ENCODE measurements at regions not wholly inside any gene's neighbourhood (a gene's known extent, or its start where the extent isn't known, plus 50 kb on each side); places are given as distances from the start of the nearest gene placed in this dataset.

- DNase-seq: no peak
- Mint-ChIP-seq H3K27ac (no peak overlapping the region), H3K27me3 (ENCODE audit: low read depth in 3 of 3) (no peaks in the 10 kb centered on the region), H3K4me3 (no peak overlapping the region), H3K36me3 (no peaks in the 10 kb centered on the region), H3K9me3 (peaks cover 4 to 33% (median 9%) of the 10 kb centered on the region in 6 donors), H3K4me1 (no peaks in the 10 kb centered on the region)
Measured at GRCh38 chr4:173855015-173855414, 325.0 kb upstream of the HAND2 start.

GRCh38 chr4:173852775-173853174 lies 322.7 kb upstream of the HAND2 start:
- Mint-ChIP-seq H3K4me3 (no peak overlapping the region), H3K27ac (no peak overlapping the region), H3K36me3 (no peaks in the 10 kb centered on the region), H3K9me3 (peaks cover under 1 to 15% (median 6%) of the 10 kb centered on the region in 6 donors), H3K4me1 (no peaks in the 10 kb centered on the region), H3K27me3 (ENCODE audit: low read depth in 3 of 3) (no peaks in the 10 kb centered on the region)
- no peak for DNase-seq

DNA sequence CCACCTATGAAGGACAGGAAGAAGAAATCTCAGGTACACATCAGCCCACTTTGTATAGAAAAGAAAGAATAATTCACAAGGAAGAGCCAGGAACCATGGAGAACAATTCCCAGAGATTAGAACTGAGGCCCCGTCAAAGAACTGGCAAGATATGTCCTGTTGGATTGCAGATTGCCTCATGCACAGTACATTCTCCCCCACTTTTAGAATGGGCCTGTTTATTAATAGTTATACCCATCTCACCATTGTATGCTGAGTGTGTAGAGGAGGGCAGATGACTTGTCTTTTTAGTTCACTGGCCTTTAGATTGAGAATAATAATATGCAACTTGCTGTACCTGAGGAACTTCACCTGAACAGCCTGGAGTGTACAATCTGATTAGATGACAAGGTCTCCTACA lies 315.6 kb upstream of the HAND2 start:
- H3K9me3 Mint-ChIP-seq: peaks cover 6 to 25% (median 11%) of the 10 kb centered on the region in 6 donors
- H3K27me3 Mint-ChIP-seq (ENCODE audit: low read depth in 3 of 3): peaks cover 0 to 2% (median 0%) of the 10 kb centered on the region in 3 donors
- no peak overlapping the region for H3K27ac Mint-ChIP-seq
- H3K4me3 Mint-ChIP-seq: no peak overlapping the region
- H3K4me1 Mint-ChIP-seq: no peaks in the 10 kb centered on the region
- no peak for DNase-seq
- peaks cover 0 to 3% (median 0%) of the 10 kb centered on the region in 3 donors for H3K36me3 Mint-ChIP-seq

- no peak for DNase-seq
- Mint-ChIP-seq H3K27me3 (ENCODE audit: low read depth in 3 of 3) (peaks cover 0 to 2% (median 0%) of the 10 kb centered on the region in 3 donors), H3K4me1 (no peaks in the 10 kb centered on the region), H3K9me3 (peaks cover 0 to 21% (median 10%) of the 10 kb centered on the region in 6 donors), H3K36me3 (peaks cover 0 to 3% (median 0%) of the 10 kb centered on the region in 3 donors), H3K4me3 (no peak overlapping the region), H3K27ac (no peak overlapping the region)
Measured at GRCh38 chr4:173839865-173840264, 309.8 kb upstream of the HAND2 start.

- DNase-seq: no peak
- H3K36me3 Mint-ChIP-seq: peaks cover 0 to 3% (median 0%) of the 10 kb centered on the region in 3 donors
Measured at GRCh38 chr4:173837517-173837916, 307.5 kb upstream of the HAND2 start.

DNA sequence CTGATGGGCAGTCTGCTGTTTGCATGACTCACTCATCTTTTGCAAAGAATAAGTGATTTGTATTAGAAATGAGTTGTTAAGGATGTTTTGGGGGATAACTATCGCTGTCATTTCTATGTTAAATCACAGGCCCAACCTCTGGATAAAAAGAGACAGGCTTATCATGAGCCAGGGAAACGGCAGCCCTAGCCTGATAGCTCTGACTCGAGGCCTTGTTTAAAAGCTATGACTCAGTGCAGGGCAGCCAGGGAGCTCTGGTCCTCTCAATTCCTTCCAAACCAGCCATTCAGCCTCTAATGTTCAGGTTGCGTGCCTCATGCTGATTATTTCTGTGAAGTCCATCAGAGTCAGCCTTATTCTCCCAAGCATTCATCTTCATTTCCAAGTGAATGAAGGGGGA lies 305.9 kb upstream of the HAND2 start:
- H3K4me1 Mint-ChIP-seq: no peaks in the 10 kb centered on the region
- H3K4me3 Mint-ChIP-seq: no peak overlapping the region
- H3K36me3 Mint-ChIP-seq: no peaks in the 10 kb centered on the region
- no peak for DNase-seq
- no peak overlapping the region for H3K27ac Mint-ChIP-seq
- peaks cover 0 to 1% (median 0%) of the 10 kb centered on the region in 3 donors for H3K27me3 Mint-ChIP-seq (ENCODE audit: low read depth in 3 of 3)
- H3K9me3 Mint-ChIP-seq: peaks cover 0 to 6% (median 2%) of the 10 kb centered on the region in 6 donors

More at GRCh38 chr4:173837517-173837916, 307.5 kb upstream of the HAND2 start:
- H3K4me1 Mint-ChIP-seq: no peaks in the 10 kb centered on the region
- H3K27ac Mint-ChIP-seq: no peak overlapping the region
- H3K4me3 Mint-ChIP-seq: no peak overlapping the region
- H3K9me3 Mint-ChIP-seq: peaks cover 0 to 7% (median under 1%) of the 10 kb centered on the region in 6 donors
- H3K27me3 Mint-ChIP-seq (ENCODE audit: low read depth in 3 of 3): peaks cover 0 to 1% (median 0%) of the 10 kb centered on the region in 3 donors

- H3K27ac Mint-ChIP-seq: no peak overlapping the region
- H3K36me3 Mint-ChIP-seq: no peaks in the 10 kb centered on the region
- no peak for DNase-seq
- no peaks in the 10 kb centered on the region for H3K4me1 Mint-ChIP-seq
- no peak overlapping the region for H3K4me3 Mint-ChIP-seq
- H3K9me3 Mint-ChIP-seq: peaks cover 0 to 9% (median 4%) of the 10 kb centered on the region in 6 donors
- H3K27me3 Mint-ChIP-seq (ENCODE audit: low read depth in 3 of 3): peaks cover 0 to 1% (median 0%) of the 10 kb centered on the region in 3 donors
Measured at GRCh38 chr4:173834151-173834550, 304.1 kb upstream of the HAND2 start.

DNA sequence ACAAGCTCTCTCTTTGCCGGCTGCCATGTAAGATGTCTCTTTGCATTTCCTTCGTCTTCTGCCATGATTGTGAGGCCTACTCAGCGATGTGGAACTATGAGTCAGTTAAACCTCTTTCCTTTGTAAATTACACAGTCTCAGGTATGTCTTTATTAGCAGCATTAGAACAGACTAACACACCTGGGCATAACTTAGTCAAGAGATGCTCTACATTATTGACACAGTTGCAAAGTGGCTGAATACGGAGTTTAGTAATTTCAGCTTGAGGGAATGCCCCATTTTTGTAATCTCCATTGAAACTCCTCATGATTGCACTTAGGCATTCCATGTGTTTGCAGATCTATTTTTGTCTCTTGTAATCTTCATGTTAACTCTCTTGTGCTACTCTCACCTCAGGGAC lies 299.5 kb upstream of the HAND2 start:
- no peaks in the 10 kb centered on the region for H3K4me1 Mint-ChIP-seq
- no peak overlapping the region for H3K4me3 Mint-ChIP-seq

GRCh38 chr4:173827707-173828106 lies 297.7 kb upstream of the HAND2 start:
- Mint-ChIP-seq H3K4me1 (no peaks in the 10 kb centered on the region), H3K36me3 (no peaks in the 10 kb centered on the region), H3K27ac (no peak overlapping the region), H3K9me3 (peaks cover 0 to 9% (median 5%) of the 10 kb centered on the region in 6 donors), H3K27me3 (ENCODE audit: low read depth in 3 of 3) (no peaks in the 10 kb centered on the region), H3K4me3 (no peak overlapping the region)
- DNase-seq: no peak

More for the DNA sequence above, 299.5 kb upstream of the HAND2 start:
- H3K27ac Mint-ChIP-seq: no peak overlapping the region
- peaks cover 0 to 1% (median 0%) of the 10 kb centered on the region in 3 donors for H3K27me3 Mint-ChIP-seq (ENCODE audit: low read depth in 3 of 3)
- no peak for DNase-seq
- no peaks in the 10 kb centered on the region for H3K36me3 Mint-ChIP-seq
- H3K9me3 Mint-ChIP-seq: peaks cover 0 to 6% (median 4%) of the 10 kb centered on the region in 6 donors

DNA sequence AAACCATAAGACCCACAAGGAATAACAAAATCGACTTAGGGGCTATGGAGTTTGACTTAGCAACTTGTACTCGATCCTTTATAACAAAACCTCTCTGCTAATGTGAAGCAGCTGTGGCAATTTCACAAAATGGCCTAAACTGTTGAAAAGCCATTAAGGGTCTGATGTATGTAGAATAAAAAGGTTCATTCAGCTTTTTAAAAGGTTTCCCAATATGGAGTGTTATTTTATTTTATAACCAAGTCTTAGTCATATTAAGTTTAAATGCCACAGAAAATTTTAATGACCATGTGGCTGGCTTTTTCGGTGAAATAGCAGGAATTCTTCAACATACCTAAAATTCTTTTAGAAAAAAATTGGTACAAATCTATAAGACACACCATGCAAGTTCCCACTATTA lies 291.8 kb upstream of the HAND2 start:
- Mint-ChIP-seq H3K36me3 (no peaks in the 10 kb centered on the region), H3K9me3 (peaks cover 0 to 9% (median 0%) of the 10 kb centered on the region in 6 donors), H3K27ac (no peak overlapping the region), H3K4me1 (no peaks in the 10 kb centered on the region), H3K27me3 (ENCODE audit: low read depth in 3 of 3) (peaks cover 0 to 2% (median 0%) of the 10 kb centered on the region in 3 donors), H3K4me3 (no peak overlapping the region)
- DNase-seq: no peak

DNA sequence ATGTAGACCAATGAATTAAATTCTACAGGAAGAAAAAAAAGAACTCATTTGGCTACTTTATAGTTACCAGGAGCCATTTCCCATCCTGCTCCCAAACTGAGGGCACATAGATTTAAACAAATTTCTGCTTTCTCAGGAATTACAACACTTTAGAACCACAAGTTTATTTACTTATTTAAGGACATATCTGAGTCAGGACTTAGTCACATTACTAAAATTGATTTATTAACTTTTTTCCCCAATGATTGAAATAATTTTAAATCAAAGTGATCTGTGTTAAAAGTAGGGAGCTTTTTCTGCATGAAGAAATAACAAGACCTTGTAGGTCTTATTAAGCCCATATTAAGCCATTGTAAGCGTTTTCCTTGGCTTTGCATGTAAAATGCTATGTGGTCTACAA lies 291.0 kb upstream of the HAND2 start:
- Mint-ChIP-seq H3K36me3 (no peaks in the 10 kb centered on the region), H3K27me3 (ENCODE audit: low read depth in 3 of 3) (peaks cover 0 to 2% (median 0%) of the 10 kb centered on the region in 3 donors), H3K27ac (no peak overlapping the region), H3K4me1 (no peaks in the 10 kb centered on the region), H3K9me3 (peaks cover 0 to 9% (median 3%) of the 10 kb centered on the region in 6 donors), H3K4me3 (no peak overlapping the region)
- no peak for DNase-seq

- no peak overlapping the region for H3K4me3 Mint-ChIP-seq
- peaks cover 0 to 12% (median 3%) of the 10 kb centered on the region in 6 donors for H3K9me3 Mint-ChIP-seq
- H3K36me3 Mint-ChIP-seq: no peaks in the 10 kb centered on the region
- no peak for DNase-seq
- H3K4me1 Mint-ChIP-seq: no peaks in the 10 kb centered on the region
- no peak overlapping the region for H3K27ac Mint-ChIP-seq
- no peaks in the 10 kb centered on the region for H3K27me3 Mint-ChIP-seq (ENCODE audit: low read depth in 3 of 3)
Measured at GRCh38 chr4:173807347-173807746, 277.3 kb upstream of the HAND2 start.

- no peak for DNase-seq
- Mint-ChIP-seq H3K4me1 (no peaks in the 10 kb centered on the region), H3K4me3 (no peak overlapping the region), H3K27me3 (ENCODE audit: low read depth in 3 of 3) (peaks cover 0 to 2% (median 0%) of the 10 kb centered on the region in 3 donors), H3K9me3 (peaks cover 0 to 17% (median 5%) of the 10 kb centered on the region in 6 donors), H3K27ac (no peak overlapping the region), H3K36me3 (no peaks in the 10 kb centered on the region)
Measured at GRCh38 chr4:173805884-173806283, 275.9 kb upstream of the HAND2 start.

DNA sequence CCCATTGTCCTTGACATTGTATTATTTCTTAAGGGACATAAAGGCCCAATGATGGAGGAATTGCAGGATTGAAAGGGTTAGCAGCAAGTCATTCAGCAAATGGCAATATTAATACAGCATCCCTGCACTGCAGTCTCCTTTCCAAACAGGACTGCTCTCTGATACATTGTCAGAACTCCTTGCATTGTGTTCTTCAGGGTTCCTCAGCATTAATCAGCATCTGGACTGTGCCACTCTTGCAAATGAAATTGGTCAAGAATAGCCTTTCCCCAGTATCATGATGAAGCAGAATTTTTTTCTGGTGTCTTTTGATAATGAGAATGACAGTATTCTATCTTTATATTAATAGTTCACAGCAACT lies 272.6 kb upstream of the HAND2 start:
- no peak overlapping the region for H3K27ac Mint-ChIP-seq
- H3K27me3 Mint-ChIP-seq (ENCODE audit: low read depth in 3 of 3): peaks cover 0 to 4% (median 0%) of the 10 kb centered on the region in 3 donors
- H3K36me3 Mint-ChIP-seq: no peaks in the 10 kb centered on the region
- H3K4me3 Mint-ChIP-seq: no peak overlapping the region
- no peaks in the 10 kb centered on the region for H3K4me1 Mint-ChIP-seq
- DNase-seq: no peak
- H3K9me3 Mint-ChIP-seq: peaks cover 0 to 18% (median 6%) of the 10 kb centered on the region in 6 donors
